Astrocyte of the spinal cord (primary cell): ENCODE measurements at regions not wholly inside any gene's neighbourhood (a gene's known extent, or its start where the extent isn't known, plus 50 kb on each side); places are given as distances from the start of the nearest gene placed in this dataset.

Experiments used
- DNase-seq: peaks from one replicate; pipeline ENCODE4 v3.0.0; 2011; ENCODE audit warnings: low read depth, low spot score
- H3K4me3 ChIP-seq: 2 replicates; pipeline ENCODE4 v1.5.1; 2011; ENCODE audit warnings: low read depth, mild to moderate bottlenecking, low read length, moderate library complexity
- CTCF ChIP-seq: IDR thresholded peaks from 2 replicates; pipeline ENCODE4 v1.5.1; 2012; ENCODE audit warnings: low read depth, mild to moderate bottlenecking, low read length, inconsistent platforms
- in situ Hi-C: cut with HindIII; loops from 2 replicates; pipeline ENCODE4 v1.10.0; 2017; ENCODE audit warnings: low sequenced_read_pairs

DNA sequence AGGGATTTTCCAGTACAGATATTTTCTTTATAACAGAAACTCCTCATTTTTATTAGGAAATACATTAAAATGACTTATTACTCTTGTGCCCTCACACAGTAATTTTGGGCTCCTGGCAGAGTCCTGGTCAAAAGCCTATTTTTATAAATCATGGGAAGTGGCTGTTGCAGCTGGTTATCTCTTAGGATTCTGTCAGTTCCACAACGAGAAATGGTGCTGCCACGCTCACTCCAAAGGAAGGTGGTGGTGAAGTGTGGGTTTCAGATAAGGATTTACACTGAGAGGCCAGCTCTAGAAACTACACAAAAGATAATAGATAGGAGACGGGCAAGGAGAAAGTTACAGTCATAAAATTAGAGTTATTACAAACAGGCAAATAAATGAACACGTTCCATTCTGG, 159.2 kb upstream of the FAM241A start:
- H3K4me3 ChIP-seq, result no peak overlapping the region
- in situ Hi-C loops, result no loop called here
- no peak for DNase-seq
- no peak for TF ChIP-seq CTCF

DNA sequence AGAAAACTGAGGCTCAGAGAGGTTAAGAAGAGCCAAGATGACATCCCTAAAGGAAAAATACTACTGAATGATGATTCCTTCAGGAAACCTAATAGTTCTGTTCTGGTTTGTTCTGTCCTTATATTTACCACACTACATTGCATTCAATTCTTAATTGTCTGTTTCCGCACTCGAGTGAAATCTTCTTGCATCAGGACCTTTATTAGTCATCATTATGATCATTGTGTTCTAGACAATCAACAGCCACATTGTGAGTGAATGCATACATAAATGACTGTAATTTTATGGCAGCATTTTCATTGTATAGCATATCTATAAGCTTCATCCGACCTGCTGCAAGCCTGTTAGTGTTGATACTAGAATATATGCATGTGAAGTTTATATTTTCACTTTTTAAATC, 156.7 kb upstream of the FAM241A start:
- TF ChIP-seq CTCF, result no peak
- in situ Hi-C loops, result no loop called here

GRCh38 chr4:111989817-111990216, 155.4 kb upstream of the FAM241A start:
- no peak for DNase-seq
- TF ChIP-seq CTCF, result no peak
- H3K4me3 ChIP-seq, result no peak overlapping the region
- in situ Hi-C loops, result no loop called here

More for the DNA sequence above, 156.7 kb upstream of the FAM241A start:
- no peak for DNase-seq
- no peak overlapping the region for H3K4me3 ChIP-seq

- in situ Hi-C loops, result no loop called here
- TF ChIP-seq CTCF, result no peak
- DNase-seq, result no peak
- H3K4me3 ChIP-seq, result no peak overlapping the region
Measured at GRCh38 chr4:111991163-111991562, 154.1 kb upstream of the FAM241A start.

DNA sequence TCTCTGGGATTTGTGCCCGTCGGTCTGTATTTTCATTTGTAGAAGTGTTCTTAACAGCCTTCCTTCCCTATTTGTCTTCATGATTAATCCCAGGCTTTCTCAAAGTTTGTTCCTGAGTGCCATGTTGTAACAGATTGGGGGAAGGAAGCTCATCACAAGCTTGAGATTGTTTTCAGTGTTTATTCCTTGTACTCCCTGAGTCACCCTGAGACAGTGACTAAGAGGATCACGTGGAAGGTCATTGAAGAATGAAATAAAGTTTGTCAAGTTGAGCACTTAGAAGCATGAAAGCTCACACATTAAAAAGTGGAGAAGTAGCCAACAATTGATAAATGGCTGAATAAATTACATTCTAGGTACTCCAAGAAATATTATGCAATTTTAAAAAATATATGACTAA, 153.5 kb upstream of the FAM241A start:
- peak; percentile 35 for DNase-seq
- TF ChIP-seq CTCF, result no peak
- in situ Hi-C loops, result no loop called here
- H3K4me3 ChIP-seq, result no peak overlapping the region

- in situ Hi-C loops, result no loop called here
- H3K4me3 ChIP-seq, result no peak overlapping the region
- no peak for TF ChIP-seq CTCF
- DNase-seq, result no peak
Measured at GRCh38 chr4:111992351-111993168, 152.7 kb upstream of the FAM241A start.
